ENCODE measurements at regions not wholly inside any gene's neighbourhood (a gene's known extent, or its start where the extent isn't known, plus 50 kb on each side); places are given as distances from the start of the nearest gene placed in this dataset.

- ATAC-seq = no peak
- Mint-ChIP-seq H3K4me1 (ENCODE audit: low read depth) (peaks cover 4% of the 10 kb centered on the region), H3K36me3 (ENCODE audit: insufficient read depth) (no peaks in the 10 kb centered on the region), H3K4me3 (no peak overlapping the region), H3K27me3 (ENCODE audit: low read depth) (peaks cover 14% of the 10 kb centered on the region), H3K9me3 (no peaks in the 10 kb centered on the region)
- DNase-seq = no peak
Observed at GRCh38 chr15:39499042-39499441, 81.8 kb upstream of the THBS1 start.

- ATAC-seq (no peak), DNase-seq (no peak)
- Mint-ChIP-seq H3K27me3 (ENCODE audit: low read depth) (peaks cover 10% of the 10 kb centered on the region), H3K9me3 (no peaks in the 10 kb centered on the region), H3K4me3 (no peak overlapping the region), H3K4me1 (ENCODE audit: low read depth) (peaks cover 4% of the 10 kb centered on the region), H3K36me3 (ENCODE audit: insufficient read depth) (no peaks in the 10 kb centered on the region)
Observed at GRCh38 chr15:39499681-39500080, 81.2 kb upstream of the THBS1 start.

GRCh38 chr15:39501366-39502081 is 79.4 kb upstream of the THBS1 start:
- Mint-ChIP-seq H3K4me3 (no peak overlapping the region), H3K9me3 (no peaks in the 10 kb centered on the region), H3K27me3 (ENCODE audit: low read depth) (peaks cover 8% of the 10 kb centered on the region), H3K36me3 (ENCODE audit: insufficient read depth) (no peaks in the 10 kb centered on the region), H3K4me1 (ENCODE audit: low read depth) (peaks cover 4% of the 10 kb centered on the region)
- DNase-seq = no peak
- no peak for ATAC-seq

- H3K9me3 Mint-ChIP-seq = no peaks in the 10 kb centered on the region
Observed at GRCh38 chr15:39502082-39502447, 78.8 kb upstream of the THBS1 start.

GRCh38 chr15:39502611-39503195 is 78.2 kb upstream of the THBS1 start:
- H3K4me3 Mint-ChIP-seq = no peak overlapping the region
- H3K9me3 Mint-ChIP-seq = no peaks in the 10 kb centered on the region
- H3K27me3 Mint-ChIP-seq (ENCODE audit: low read depth) = peaks cover 6% of the 10 kb centered on the region
- no peaks in the 10 kb centered on the region for H3K36me3 Mint-ChIP-seq (ENCODE audit: insufficient read depth)
- ATAC-seq (no peak), DNase-seq (no peak)
- H3K4me1 Mint-ChIP-seq (ENCODE audit: low read depth) = peaks cover 3% of the 10 kb centered on the region

More at GRCh38 chr15:39502082-39502447, 78.8 kb upstream of the THBS1 start:
- no peak for DNase-seq
- Mint-ChIP-seq H3K4me1 (ENCODE audit: low read depth) (peaks cover 4% of the 10 kb centered on the region), H3K4me3 (no peak overlapping the region), H3K36me3 (ENCODE audit: insufficient read depth) (no peaks in the 10 kb centered on the region), H3K27me3 (ENCODE audit: low read depth) (peaks cover 8% of the 10 kb centered on the region)
- ATAC-seq = no peak

- H3K9me3 Mint-ChIP-seq = no peaks in the 10 kb centered on the region
- no peak overlapping the region for H3K4me3 Mint-ChIP-seq
- DNase-seq = no peak
- peaks cover 7% of the 10 kb centered on the region for H3K27me3 Mint-ChIP-seq (ENCODE audit: low read depth)
- no peaks in the 10 kb centered on the region for H3K4me1 Mint-ChIP-seq (ENCODE audit: low read depth)
- no peak for ATAC-seq
- H3K36me3 Mint-ChIP-seq (ENCODE audit: insufficient read depth) = no peaks in the 10 kb centered on the region
Observed at GRCh38 chr15:39503526-39503925, 77.4 kb upstream of the THBS1 start.

GRCh38 chr15:39504808-39505207 is 76.1 kb upstream of the THBS1 start:
- Mint-ChIP-seq H3K4me3 (no peak overlapping the region), H3K36me3 (ENCODE audit: insufficient read depth) (no peaks in the 10 kb centered on the region), H3K4me1 (ENCODE audit: low read depth) (no peaks in the 10 kb centered on the region), H3K9me3 (no peaks in the 10 kb centered on the region), H3K27me3 (ENCODE audit: low read depth) (peaks cover 6% of the 10 kb centered on the region)
- DNase-seq = no peak
- no peak for ATAC-seq

- Mint-ChIP-seq H3K4me1 (ENCODE audit: low read depth) (no peaks in the 10 kb centered on the region), H3K27me3 (ENCODE audit: low read depth) (peaks cover 14% of the 10 kb centered on the region), H3K9me3 (no peaks in the 10 kb centered on the region), H3K4me3 (no peak overlapping the region), H3K36me3 (ENCODE audit: insufficient read depth) (no peaks in the 10 kb centered on the region)
- DNase-seq = no peak
- no peak for ATAC-seq
Observed at GRCh38 chr15:39506146-39506545, 74.7 kb upstream of the THBS1 start.

- Mint-ChIP-seq H3K9me3 (no peaks in the 10 kb centered on the region), H3K27me3 (ENCODE audit: low read depth) (peaks cover 26% of the 10 kb centered on the region), H3K4me3 (no peak overlapping the region), H3K4me1 (ENCODE audit: low read depth) (no peaks in the 10 kb centered on the region), H3K36me3 (ENCODE audit: insufficient read depth) (no peaks in the 10 kb centered on the region)
- DNase-seq = no peak
- ATAC-seq = no peak
Observed at GRCh38 chr15:39508536-39508935, 72.3 kb upstream of the THBS1 start.

GRCh38 chr15:39510001-39510701 is 70.7 kb upstream of the THBS1 start:
- H3K36me3 Mint-ChIP-seq (ENCODE audit: insufficient read depth) = no peaks in the 10 kb centered on the region
- peaks cover 4% of the 10 kb centered on the region for H3K9me3 Mint-ChIP-seq
- no peaks in the 10 kb centered on the region for H3K4me1 Mint-ChIP-seq (ENCODE audit: low read depth)
- no peak overlapping the region for H3K4me3 Mint-ChIP-seq
- H3K27me3 Mint-ChIP-seq (ENCODE audit: low read depth) = peaks cover 30% of the 10 kb centered on the region
- no peak for ATAC-seq
- DNase-seq = no peak

GRCh38 chr15:39511000-39511915 is 69.6 kb upstream of the THBS1 start:
- no peak overlapping the region for H3K4me3 Mint-ChIP-seq

GRCh38 chr15:39511916-39512260 is 69.0 kb upstream of the THBS1 start:
- peaks cover 40% of the 10 kb centered on the region for H3K27me3 Mint-ChIP-seq (ENCODE audit: low read depth)
- no peaks in the 10 kb centered on the region for H3K4me1 Mint-ChIP-seq (ENCODE audit: low read depth)
- ATAC-seq (no peak), DNase-seq (no peak)
- no peak overlapping the region for H3K4me3 Mint-ChIP-seq
- H3K9me3 Mint-ChIP-seq = peaks cover 4% of the 10 kb centered on the region
- no peaks in the 10 kb centered on the region for H3K36me3 Mint-ChIP-seq (ENCODE audit: insufficient read depth)

More at GRCh38 chr15:39511000-39511915, 69.6 kb upstream of the THBS1 start:
- ATAC-seq = no peak
- Mint-ChIP-seq H3K36me3 (ENCODE audit: insufficient read depth) (no peaks in the 10 kb centered on the region), H3K27me3 (ENCODE audit: low read depth) (peaks cover 36% of the 10 kb centered on the region), H3K4me1 (ENCODE audit: low read depth) (no peaks in the 10 kb centered on the region), H3K9me3 (peaks cover 4% of the 10 kb centered on the region)
- no peak for DNase-seq

GRCh38 chr15:39512643-39513042 is 68.2 kb upstream of the THBS1 start:
- no peak for DNase-seq
- Mint-ChIP-seq H3K4me3 (no peak overlapping the region), H3K36me3 (ENCODE audit: insufficient read depth) (no peaks in the 10 kb centered on the region), H3K4me1 (ENCODE audit: low read depth) (no peaks in the 10 kb centered on the region), H3K9me3 (peaks cover 4% of the 10 kb centered on the region), H3K27me3 (ENCODE audit: low read depth) (peaks cover 45% of the 10 kb centered on the region)
- ATAC-seq = no peak

- Mint-ChIP-seq H3K9me3 (peaks cover 4% of the 10 kb centered on the region), H3K4me1 (ENCODE audit: low read depth) (no peaks in the 10 kb centered on the region), H3K4me3 (no peak overlapping the region), H3K36me3 (ENCODE audit: insufficient read depth) (no peaks in the 10 kb centered on the region), H3K27me3 (ENCODE audit: low read depth) (peaks cover 52% of the 10 kb centered on the region)
- no peak for DNase-seq
- no peak for ATAC-seq
Observed at GRCh38 chr15:39513936-39514335, 66.9 kb upstream of the THBS1 start.
